Erythroblast (primary cell): ENCODE measurements at regions not wholly inside any gene's neighbourhood (a gene's known extent, or its start where the extent isn't known, plus 50 kb on each side); places are given as distances from the start of the nearest gene placed in this dataset.

ENCODE experiments used
- GATA1 ChIP-seq: IDR thresholded peaks from 2 replicates; pipeline ENCODE4 v1.6.1; 2011; ENCODE audit warnings: low read depth, mild to moderate bottlenecking, control low read depth, low read length, moderate library complexity
- POLR2A ChIP-seq: IDR thresholded peaks from 2 replicates; pipeline ENCODE4 v1.6.1; 2011; ENCODE audit warnings: mild to moderate bottlenecking, low read length

DNA sequence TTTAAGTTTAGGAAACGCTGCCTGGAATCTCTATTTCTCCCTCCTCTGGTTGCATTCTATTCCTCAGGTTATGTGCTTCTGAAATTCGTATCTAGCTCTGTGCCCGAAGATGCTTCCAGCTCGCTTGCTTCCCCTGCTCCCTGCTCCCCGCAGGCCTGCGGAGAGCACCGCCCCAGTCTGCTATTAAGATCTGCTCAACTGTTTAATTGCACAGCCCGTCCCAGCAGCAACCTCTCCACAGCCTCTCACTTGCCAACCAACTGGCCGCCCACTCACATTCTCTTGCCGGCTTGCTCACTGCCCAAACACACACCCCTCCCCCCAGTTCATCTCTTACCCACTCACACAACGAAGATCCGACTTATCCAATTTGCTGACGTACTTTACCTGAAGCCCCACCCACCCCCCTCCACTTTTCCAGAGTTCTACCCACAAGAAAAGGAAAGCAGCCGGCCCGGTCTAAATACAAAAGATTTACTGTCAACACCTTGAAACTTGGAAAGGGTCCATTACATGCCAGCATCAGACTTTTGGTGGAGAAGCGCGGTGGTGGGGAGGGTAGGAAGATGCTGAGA is 167.3 kb upstream of the KLF14 start:
- TF ChIP-seq POLR2A (no peak), GATA1 (no peak)
